Cardiac fibroblast (primary cell): ENCODE measurements at regions not wholly inside any gene's neighbourhood (a gene's known extent, or its start where the extent isn't known, plus 50 kb on each side); places are given as distances from the start of the nearest gene placed in this dataset.
A peak's percentile ranks its signal among the peaks of the same experiment; 100 is the strongest.

Source experiments
- DNase-seq, 2 donors: peaks; one replicate each; pipeline versions ENCODE4 v3.0.0 to v3.0.0-alpha.2; 2010; ENCODE audit warnings: low read depth in 2 of 2
- H3K4me3 ChIP-seq, 2 donors: replicated peaks in 1 of 2; 1 replicate in 1 of 2; 2 replicates in 1 of 2; pipeline ENCODE4 v1.5.1; 2011; ENCODE audit warnings: low read depth in 2 of 2, low read length in 2 of 2, mild to moderate bottlenecking in 2 of 2, moderate library complexity in 1 of 2
- TF ChIP-seq, protein P1 (sequence below): IDR thresholded peaks from one replicate; pipeline ENCODE4 v1.5.1; 2011; ENCODE audit warnings: low read depth, mild to moderate bottlenecking, low read length, inconsistent platforms

GRCh38 chr2:133652398-133652797, 84.1 kb upstream of the NCKAP5 start:
- no peak overlapping the region for H3K4me3 ChIP-seq
- TF ChIP-seq, protein P1, sequence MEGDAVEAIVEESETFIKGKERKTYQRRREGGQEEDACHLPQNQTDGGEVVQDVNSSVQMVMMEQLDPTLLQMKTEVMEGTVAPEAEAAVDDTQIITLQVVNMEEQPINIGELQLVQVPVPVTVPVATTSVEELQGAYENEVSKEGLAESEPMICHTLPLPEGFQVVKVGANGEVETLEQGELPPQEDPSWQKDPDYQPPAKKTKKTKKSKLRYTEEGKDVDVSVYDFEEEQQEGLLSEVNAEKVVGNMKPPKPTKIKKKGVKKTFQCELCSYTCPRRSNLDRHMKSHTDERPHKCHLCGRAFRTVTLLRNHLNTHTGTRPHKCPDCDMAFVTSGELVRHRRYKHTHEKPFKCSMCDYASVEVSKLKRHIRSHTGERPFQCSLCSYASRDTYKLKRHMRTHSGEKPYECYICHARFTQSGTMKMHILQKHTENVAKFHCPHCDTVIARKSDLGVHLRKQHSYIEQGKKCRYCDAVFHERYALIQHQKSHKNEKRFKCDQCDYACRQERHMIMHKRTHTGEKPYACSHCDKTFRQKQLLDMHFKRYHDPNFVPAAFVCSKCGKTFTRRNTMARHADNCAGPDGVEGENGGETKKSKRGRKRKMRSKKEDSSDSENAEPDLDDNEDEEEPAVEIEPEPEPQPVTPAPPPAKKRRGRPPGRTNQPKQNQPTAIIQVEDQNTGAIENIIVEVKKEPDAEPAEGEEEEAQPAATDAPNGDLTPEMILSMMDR, result no peak
- peak; percentile 38 to 61 for DNase-seq

DNA sequence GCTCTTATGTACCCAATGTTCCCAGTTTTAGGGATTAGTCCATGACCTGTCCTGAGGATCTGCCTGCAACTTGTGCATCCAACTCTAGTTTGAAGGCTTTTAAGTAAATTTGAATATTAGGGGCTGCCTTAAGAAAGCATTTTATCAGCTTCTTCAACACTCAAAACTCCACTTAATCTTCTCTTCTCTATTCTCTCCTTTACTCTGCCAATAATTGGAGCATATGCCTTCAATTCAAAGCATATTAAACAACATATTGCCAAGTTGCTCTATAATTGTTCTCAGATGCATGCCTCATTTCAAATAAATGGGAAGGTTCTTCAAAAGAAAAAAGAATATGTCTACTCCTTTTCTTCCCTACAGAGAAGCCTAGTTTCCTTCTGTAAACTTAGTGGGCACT, 84.8 kb upstream of the NCKAP5 start:
- TF ChIP-seq, protein P1, result no peak
- DNase-seq, result no peak
- no peak overlapping the region for H3K4me3 ChIP-seq

GRCh38 chr2:133654949-133655348, 86.7 kb upstream of the NCKAP5 start:
- no peak overlapping the region for H3K4me3 ChIP-seq
- no peak for DNase-seq
- TF ChIP-seq, protein P1, result no peak

GRCh38 chr2:133655610-133656009, 87.3 kb upstream of the NCKAP5 start:
- TF ChIP-seq, protein P1, result no peak
- peak in 1 of 2 donors; percentile 39 for DNase-seq
- no peak overlapping the region for H3K4me3 ChIP-seq

DNA sequence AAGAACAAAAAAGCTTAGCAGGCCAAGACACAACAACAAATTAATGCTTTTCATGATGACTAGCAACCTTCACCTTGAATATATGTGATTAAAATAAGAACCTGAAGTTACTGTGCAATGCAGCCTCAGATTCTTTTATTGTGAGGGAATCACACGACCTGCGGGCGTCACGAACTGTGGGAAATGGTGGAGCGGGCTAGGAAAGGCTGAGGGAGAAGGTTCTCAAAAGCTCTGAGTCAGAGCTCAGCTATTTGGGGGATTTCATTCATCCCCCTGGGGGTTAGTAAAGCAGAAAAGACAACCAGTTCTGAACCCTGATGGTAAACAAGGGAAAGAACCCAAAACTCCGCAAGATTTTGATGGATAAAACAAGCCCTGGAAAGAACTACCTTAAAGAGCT, 89.3 kb upstream of the NCKAP5 start:
- TF ChIP-seq, protein P1, result no peak
- peak in 1 of 2 donors; percentile 93 for DNase-seq
- no peak overlapping the region for H3K4me3 ChIP-seq

- DNase-seq, result peak in 1 of 2 donors; percentile 68
- TF ChIP-seq, protein P1, result no peak
Measured at GRCh38 chr2:133658020-133658903, 90.0 kb upstream of the NCKAP5 start.

GRCh38 chr2:133660510-133660909, 92.2 kb upstream of the NCKAP5 start:
- no peak for DNase-seq
- TF ChIP-seq, protein P1, result no peak
- no peak overlapping the region for H3K4me3 ChIP-seq

More at GRCh38 chr2:133658020-133658903, 90.0 kb upstream of the NCKAP5 start:
- H3K4me3 ChIP-seq, result no peak overlapping the region
